IPS-18c (cell line): ENCODE measurements at regions not wholly inside any gene's neighbourhood (a gene's known extent, or its start where the extent isn't known, plus 50 kb on each side); places are given as distances from the start of the nearest gene placed in this dataset.

ENCODE experiments used
- H3K4me3 ChIP-seq: 2 replicates; pipeline ENCODE4 v1.7.0; 2013; ENCODE audit warnings: low read depth, mild to moderate bottlenecking, low read length, moderate library complexity; ENCODE audit not compliant: insufficient read depth
- H3K9me3 ChIP-seq: one replicate; pipeline ENCODE4 v1.6.1; 2013; ENCODE audit warnings: mild to moderate bottlenecking, low read length, moderate library complexity; ENCODE audit not compliant: control insufficient read depth, insufficient read depth

DNA sequence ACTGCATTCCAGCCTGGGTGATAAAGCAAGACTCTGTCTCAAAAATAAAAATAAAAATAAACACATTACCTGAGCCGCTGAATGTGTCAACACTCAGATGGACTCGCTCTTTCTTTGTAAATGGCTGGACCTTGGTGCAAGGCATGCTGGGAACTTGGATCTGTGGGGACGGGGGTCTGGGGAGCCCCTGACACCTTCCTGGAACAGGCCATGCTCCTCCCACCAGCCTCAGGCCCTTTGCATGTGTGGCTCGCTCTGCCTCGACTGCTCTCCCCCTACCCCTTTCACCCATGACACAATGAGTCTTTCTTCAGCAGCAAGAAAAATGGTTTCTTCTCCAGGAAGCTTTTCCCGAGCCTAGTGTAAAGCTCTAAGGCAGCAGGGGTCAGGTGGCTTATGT, 94.0 kb upstream of the CDH5 start:
- H3K9me3 ChIP-seq: no peaks in the 10 kb centered on the region
- H3K4me3 ChIP-seq: no peak overlapping the region

DNA sequence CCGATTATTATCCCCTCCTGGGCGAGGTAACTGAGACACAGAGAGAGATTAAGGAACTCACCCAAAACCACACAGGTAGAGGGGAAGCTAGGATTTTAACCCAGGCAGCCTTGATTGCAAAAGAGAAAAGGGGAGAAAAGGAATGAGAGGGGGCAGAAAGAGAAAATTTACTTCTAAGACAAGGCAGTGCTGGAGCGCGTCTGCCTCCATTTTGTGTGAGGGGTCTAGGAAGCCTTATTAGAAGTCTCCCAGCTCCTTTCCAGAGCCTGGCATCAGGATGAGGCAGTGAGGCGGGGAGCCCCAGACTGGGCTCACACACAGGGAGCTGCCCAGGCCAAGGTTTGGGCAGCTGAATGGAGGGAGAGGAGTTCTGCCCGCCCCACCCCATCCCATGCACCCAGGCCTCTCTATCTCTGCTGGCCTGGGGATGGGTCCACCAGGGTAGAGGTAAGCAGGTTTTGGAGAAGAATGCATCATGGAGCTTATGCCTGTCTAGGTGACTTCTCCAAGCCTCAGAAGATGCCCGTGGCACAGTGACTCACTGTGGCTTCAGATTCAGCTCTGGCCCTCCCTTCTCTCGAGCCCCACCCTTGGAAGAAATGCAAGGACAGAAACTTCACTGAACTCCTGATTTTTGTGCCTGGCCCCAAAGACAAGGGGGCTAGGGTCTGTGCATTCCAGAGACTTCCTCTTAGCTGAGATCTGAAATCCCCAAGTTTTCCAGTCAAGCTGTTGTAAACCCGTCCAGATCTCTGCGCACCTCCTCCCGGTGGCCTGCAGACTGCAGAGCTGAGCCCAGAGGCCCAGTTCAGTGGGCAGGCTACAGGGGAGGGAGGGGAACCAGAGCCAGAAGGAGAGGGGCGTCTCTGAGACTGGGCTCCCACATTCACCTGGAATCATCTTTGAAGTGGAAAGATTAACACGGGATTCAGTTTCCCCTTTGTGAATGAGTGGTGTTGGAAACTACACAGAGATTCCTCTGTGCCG, 95.1 kb upstream of the CDH5 start:
- H3K4me3 ChIP-seq: no peak overlapping the region
- no peaks in the 10 kb centered on the region for H3K9me3 ChIP-seq

DNA sequence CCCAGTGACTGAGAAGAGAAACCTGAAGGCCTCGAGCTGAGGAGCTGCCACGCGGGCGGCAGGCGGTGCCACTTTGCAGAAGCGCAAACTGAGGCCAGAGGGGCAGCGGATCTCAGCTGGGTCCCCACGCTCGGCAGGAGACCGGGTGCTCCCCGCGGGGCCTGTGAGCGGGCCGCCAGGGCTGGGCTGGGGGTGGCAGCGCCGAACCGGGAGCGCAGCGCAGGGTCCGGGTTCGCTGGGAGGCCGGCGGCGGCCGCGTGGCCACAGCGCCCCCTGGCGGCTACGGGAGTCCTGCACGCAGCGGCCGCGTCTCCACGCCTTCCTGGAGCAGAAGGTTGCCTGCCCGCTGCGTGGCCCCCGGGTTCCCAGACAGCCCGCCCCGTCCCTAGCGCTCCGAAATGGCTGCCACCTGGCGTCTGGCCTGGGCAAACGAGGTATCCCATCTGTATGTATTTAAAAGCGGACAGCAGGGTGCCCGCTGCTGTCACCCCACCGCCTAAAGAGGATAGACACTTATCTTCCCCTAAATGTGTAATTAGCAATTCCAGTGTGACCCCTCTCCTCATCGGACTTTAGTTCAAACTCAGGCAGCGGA, 96.1 kb upstream of the CDH5 start:
- no peaks in the 10 kb centered on the region for H3K9me3 ChIP-seq
- H3K4me3 ChIP-seq: peak overlapping the region; percentile 20; the same call in 1 of the 2 replicates

DNA sequence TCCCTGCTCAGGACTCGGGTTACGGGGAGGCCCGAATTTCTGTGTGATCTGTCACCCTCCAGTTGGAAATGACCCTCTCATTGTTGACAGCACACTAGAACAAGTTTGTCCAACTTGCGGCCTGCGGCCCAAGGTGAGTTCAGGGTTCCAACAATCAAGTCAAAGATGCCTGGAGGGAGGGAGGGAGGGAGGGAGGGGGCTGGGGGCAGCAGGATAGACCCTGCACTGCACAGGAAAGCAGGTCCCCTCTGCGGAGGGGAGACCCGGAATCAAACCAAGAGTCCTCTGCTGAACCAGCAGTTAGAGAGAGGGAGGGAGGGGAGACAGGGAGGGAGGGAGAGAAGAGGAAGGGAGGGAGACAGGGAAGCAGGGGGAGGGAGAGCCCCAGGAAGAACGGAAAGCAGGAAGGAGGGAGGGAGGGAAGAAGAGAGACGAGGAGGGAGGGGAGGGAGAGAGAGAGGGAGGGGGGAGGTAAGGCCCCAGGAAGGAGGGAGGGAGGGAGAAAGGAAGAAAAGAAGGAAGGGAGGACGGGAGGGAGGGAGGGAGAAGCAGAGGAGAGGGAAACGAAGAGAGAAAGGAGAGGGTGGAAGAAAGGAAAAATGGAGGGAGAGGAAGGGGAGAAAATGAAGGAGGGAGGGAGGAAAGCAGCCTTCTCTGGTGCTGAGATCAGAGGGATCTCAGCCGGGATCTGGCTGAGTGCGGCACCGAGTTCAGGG, 96.7 kb upstream of the CDH5 start:
- H3K9me3 ChIP-seq: no peaks in the 10 kb centered on the region
- H3K4me3 ChIP-seq: peak overlapping the region; percentile 20; the same call in 1 of the 2 replicates

- no peak overlapping the region for H3K4me3 ChIP-seq
- H3K9me3 ChIP-seq: no peaks in the 10 kb centered on the region
Measured at GRCh38 chr16:66267292-66268014, 99.0 kb upstream of the CDH5 start.

DNA sequence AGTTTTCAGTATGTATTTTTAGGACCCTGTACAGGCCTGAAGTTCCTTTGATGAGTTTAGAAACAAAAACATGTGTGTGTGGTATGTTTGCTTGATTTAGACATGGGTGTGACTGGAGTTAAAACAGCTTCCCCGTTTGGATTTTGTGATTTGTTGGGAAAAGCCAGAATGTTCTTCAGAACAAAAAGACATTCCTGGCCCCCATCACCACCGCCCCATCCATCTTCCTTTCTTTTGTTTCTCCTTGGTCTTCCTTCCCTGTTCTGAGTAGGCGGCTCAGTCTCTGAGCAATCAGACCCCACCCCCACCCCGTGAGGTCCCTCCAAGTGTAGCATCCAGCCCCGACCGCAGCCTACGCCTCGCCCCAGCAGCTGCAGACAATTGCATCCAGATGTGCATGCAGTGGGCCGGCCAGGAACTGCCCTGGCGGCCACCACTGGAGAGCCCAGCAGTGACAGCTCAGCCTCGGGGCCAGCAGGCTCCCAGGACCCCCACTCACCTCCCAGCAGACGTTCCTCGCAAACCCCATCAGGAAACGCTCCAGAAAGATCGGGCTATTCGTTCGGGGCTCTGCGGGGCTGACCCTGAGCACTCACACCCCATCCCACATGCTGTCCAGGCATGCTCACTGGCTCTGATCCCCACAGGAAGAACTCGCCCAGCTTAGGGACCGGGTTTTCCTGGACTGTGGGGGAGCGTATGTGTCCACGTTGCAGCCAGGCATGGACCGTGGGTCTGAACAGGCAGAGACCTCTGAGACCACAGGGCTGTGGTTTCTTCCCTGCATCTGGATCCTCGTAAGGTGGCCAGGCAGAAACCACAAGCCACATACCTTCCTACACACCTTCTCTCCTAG, 99.8 kb upstream of the CDH5 start:
- no peaks in the 10 kb centered on the region for H3K9me3 ChIP-seq
- no peak overlapping the region; the same call in 1 of the 2 replicates for H3K4me3 ChIP-seq

DNA sequence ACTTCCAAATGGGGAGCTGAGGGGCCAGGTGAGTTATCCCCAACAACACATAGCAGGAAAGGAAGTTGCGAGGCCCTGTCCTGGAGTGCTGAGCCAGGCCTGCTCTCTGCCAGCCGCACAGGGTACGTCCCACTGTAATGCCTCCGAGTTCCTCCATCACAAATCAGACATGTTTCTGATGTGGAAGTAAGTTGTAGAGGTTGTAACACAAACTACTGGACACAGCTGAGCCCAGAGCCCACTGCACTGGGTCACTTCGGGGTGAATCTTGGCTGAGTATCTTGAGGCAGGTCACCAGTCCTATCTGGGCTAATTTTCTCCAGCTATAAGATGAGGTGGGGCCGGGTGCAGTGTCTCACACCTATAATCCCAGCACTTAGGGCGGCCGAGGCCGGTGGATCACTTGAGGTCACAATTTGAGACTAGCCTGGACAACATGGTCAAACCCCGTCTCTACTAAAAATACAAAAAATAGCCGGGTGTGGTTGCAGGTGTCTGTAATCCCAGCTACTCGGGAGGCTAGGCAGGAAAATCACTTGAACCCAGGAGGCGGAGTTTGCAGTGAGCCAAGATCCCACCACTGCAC, 100.8 kb upstream of the CDH5 start:
- no peak overlapping the region for H3K4me3 ChIP-seq
- H3K9me3 ChIP-seq: no peaks in the 10 kb centered on the region

- Histone ChIP-seq H3K9me3 (no peaks in the 10 kb centered on the region), H3K4me3 (no peak overlapping the region)
Measured at GRCh38 chr16:66265048-66265415, 101.5 kb upstream of the CDH5 start.

- no peak overlapping the region for H3K4me3 ChIP-seq
- H3K9me3 ChIP-seq: no peaks in the 10 kb centered on the region
Measured at GRCh38 chr16:66264311-66265047, 102.0 kb upstream of the CDH5 start.

- H3K9me3 ChIP-seq: no peaks in the 10 kb centered on the region
- no peak overlapping the region for H3K4me3 ChIP-seq
Measured at GRCh38 chr16:66263973-66264310, 102.5 kb upstream of the CDH5 start.

DNA sequence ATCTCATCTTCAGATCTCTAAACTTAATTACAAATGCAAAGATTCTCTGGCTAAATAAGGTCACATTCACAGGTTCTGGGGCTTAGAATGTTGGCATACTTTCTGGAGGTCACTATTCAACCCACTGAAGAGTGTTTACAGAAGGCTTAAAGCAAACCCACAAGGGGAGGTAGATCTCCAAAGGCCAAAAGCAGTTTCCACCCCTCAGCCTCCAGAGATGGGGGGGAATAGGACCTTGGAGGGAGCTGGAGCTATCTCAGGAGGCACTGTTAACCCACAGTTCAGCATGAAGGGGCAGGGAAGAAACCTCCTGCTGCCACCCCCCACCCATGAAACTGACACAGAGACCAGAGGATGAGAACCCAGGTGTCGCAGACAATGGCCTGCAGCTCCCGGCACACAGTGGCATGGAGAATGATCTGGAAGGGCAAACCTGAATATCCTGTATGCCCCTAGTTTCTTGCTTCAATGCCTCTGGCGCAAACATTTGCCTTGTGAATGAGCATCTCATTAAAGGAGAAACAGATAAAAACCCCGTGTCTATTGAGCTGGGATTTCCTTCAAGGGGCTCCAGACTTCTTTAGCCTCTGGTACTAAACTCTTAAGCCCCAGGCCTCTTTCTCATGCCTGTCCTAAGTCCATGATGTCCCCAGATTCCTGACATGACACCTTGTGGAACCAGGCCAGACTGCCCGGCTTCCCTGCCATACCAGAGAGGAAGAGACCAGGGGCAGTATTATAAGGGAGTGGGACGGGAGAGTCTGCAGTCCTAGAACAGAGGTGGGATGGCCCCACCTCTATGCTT, 103.1 kb upstream of the CDH5 start:
- no peak overlapping the region for H3K4me3 ChIP-seq

GRCh38 chr16:66262253-66263167, 104.0 kb upstream of the CDH5 start:
- H3K4me3 ChIP-seq: no peak overlapping the region

More for the DNA sequence above, 103.1 kb upstream of the CDH5 start:
- H3K9me3 ChIP-seq: no peaks in the 10 kb centered on the region

DNA sequence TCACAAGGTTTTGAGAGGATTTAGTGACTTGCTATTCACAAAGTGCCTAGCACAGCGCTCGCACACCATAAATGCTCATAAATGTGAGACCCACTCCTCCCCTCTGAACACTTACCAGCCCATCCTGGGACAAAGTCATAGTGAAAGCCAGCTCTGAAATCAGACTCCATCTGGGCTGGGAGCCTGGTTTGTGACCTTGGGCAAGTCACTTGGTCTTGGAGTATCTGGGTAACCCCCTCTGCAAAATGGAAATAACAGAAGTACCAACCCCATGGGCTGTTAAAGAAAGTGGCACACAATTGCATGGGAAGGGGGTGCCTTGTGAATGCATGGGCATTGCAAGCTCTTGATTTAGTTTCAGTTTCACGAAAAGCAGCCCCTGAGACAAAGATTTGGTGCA, 104.7 kb upstream of the CDH5 start:
- H3K9me3 ChIP-seq: no peaks in the 10 kb centered on the region
- no peak overlapping the region for H3K4me3 ChIP-seq

More at GRCh38 chr16:66262253-66263167, 104.0 kb upstream of the CDH5 start:
- no peaks in the 10 kb centered on the region for H3K9me3 ChIP-seq
